H1 (cell line): ENCODE measurements at regions not wholly inside any gene's neighbourhood (a gene's known extent, or its start where the extent isn't known, plus 50 kb on each side); places are given as distances from the start of the nearest gene placed in this dataset.

ENCODE experiments used
- CTCF ChIA-PET: fragments of 300-600 bp; sonication (Branson Sonifier 250); formaldehyde crosslinking; loops from one replicate; lab custom pipeline; 2021; ENCODE audit not compliant: partially characterized antibody; lab: Charles Lee
- POLR2A ChIA-PET: fragments of 300-600 bp; sonication (Branson Sonifier 250); formaldehyde crosslinking; loops from one replicate; lab custom pipeline; 2021; ENCODE audit warnings: inconsistent platforms; ENCODE audit not compliant: partially characterized antibody; lab: Charles Lee
- DNase-seq, 2 experiments: peaks; one replicate each; pipeline versions ENCODE4 v3.0.0 to v3.0.0-alpha.2; 2010 to 2022; ENCODE audit warnings: low spot score in 2 of 2, low read depth in 1 of 2, mixed read lengths in 1 of 2
- FAIRE-seq: peaks from 2 replicates; lab custom pipeline; 2011; peaks lifted over from hg19 to GRCh38; lab: Jason Lieb, UNC
- H2AFZ ChIP-seq: 2 replicates; pipeline ENCODE4 v1.8.1; 2012; ENCODE audit warnings: low read length, inconsistent platforms
- H2AK5ac ChIP-seq: 2 replicates; pipeline ENCODE4 v1.6.1; 2013; ENCODE audit warnings: low read depth, low read length
- H2BK120ac ChIP-seq: replicated peaks from 2 replicates; pipeline ENCODE3; 2013; ENCODE audit warnings: low read depth, low read length, inconsistent platforms
- H2BK12ac ChIP-seq: 2 replicates; pipeline ENCODE4 v1.6.1; 2013; ENCODE audit warnings: low read depth, low read length
- H2BK15ac ChIP-seq: 2 replicates; pipeline ENCODE4 v1.6.1; 2013; ENCODE audit warnings: low read length
- H2BK20ac ChIP-seq: 2 replicates; pipeline ENCODE4 v1.6.1; 2013; ENCODE audit warnings: low read length
- H2BK5ac ChIP-seq: 2 replicates; pipeline ENCODE4 v1.6.1; 2013; ENCODE audit warnings: low read depth, low read length
- H3K14ac ChIP-seq: 2 replicates; pipeline ENCODE4 v1.6.1; 2013; ENCODE audit warnings: inconsistent platforms; ENCODE audit not compliant: insufficient read length
- H3K18ac ChIP-seq: 2 replicates; pipeline ENCODE4 v1.6.1; 2013; ENCODE audit warnings: low read length; ENCODE audit errors: extremely low read depth
- H3K23ac ChIP-seq: 2 replicates; pipeline ENCODE4 v1.6.1; 2013; ENCODE audit warnings: inconsistent platforms; ENCODE audit not compliant: insufficient read length
- H3K23me2 ChIP-seq: 2 replicates; pipeline ENCODE4 v1.6.1; 2013; ENCODE audit warnings: low read depth, low read length
- H3K27ac ChIP-seq: 2 replicates; pipeline ENCODE4 v1.6.1; 2011; ENCODE audit warnings: low read depth, low read length, inconsistent platforms
- H3K27me3 ChIP-seq, 4 experiments: replicated peaks in 1 of 4; 1 replicate in 1 of 4; 2 replicates in 3 of 4; pipeline versions ENCODE4 v1.6.1 to v1.8.1; 2011 to 2013; ENCODE audit warnings: low read length in 3 of 4, mild to moderate bottlenecking in 3 of 4, inconsistent platforms in 2 of 4, mixed read lengths in 2 of 4, moderate library complexity in 1 of 4; ENCODE audit not compliant: control insufficient read depth in 3 of 4, insufficient read depth in 3 of 4; ENCODE audit errors: extremely low read depth in 1 of 4
- H3K36me3 ChIP-seq, 4 experiments: 2 replicates each; pipeline versions ENCODE4 v1.6.1 to v1.8.1; 2011 to 2013; ENCODE audit warnings: mild to moderate bottlenecking in 4 of 4, low read length in 3 of 4, moderate library complexity in 2 of 4, control low read depth in 1 of 4, inconsistent platforms in 1 of 4; ENCODE audit not compliant: insufficient read depth in 4 of 4, control insufficient read depth in 2 of 4
- H3K4ac ChIP-seq: replicated peaks from 2 replicates; pipeline ENCODE3; 2013; ENCODE audit warnings: low read length, low read depth, mixed read lengths, inconsistent platforms; ENCODE audit not compliant: insufficient read length
- H3K4me1 ChIP-seq, 4 experiments: replicated peaks in 1 of 4; 1 replicate in 1 of 4; 2 replicates in 3 of 4; pipeline versions ENCODE4 v1.6.1 to v1.8.1; 2011 to 2013; ENCODE audit warnings: low read length in 3 of 4, inconsistent platforms in 2 of 4, mixed read lengths in 1 of 4; ENCODE audit not compliant: insufficient read depth in 4 of 4, control insufficient read depth in 3 of 4
- H3K4me2 ChIP-seq, 2 experiments: 2 replicates each; pipeline versions ENCODE4 v1.6.1 to v1.8.1; 2011 to 2013; ENCODE audit warnings: low read depth in 2 of 2, low read length in 2 of 2, control low read depth in 1 of 2, inconsistent platforms in 1 of 2, mild to moderate bottlenecking in 1 of 2; ENCODE audit not compliant: insufficient read depth in 1 of 2
- H3K4me3 ChIP-seq, 4 experiments: fragments of 200-600, 300-600 bp in 1 of 4; sonication (generic), shearing (Covaris generic), sonication (Bioruptor Twin) in 1 of 4; 2 replicates each; pipeline versions ENCODE4 v1.5.1 to v1.8.1; 2011 to 2016; ENCODE audit warnings: low read length in 4 of 4, low read depth in 3 of 4, control low read depth in 2 of 4, inconsistent platforms in 2 of 4, mild to moderate bottlenecking in 2 of 4, mixed read lengths in 1 of 4, moderate library complexity in 1 of 4; ENCODE audit not compliant: insufficient read depth in 2 of 4; ENCODE audit errors: extremely low read depth in 1 of 4
- H3K56ac ChIP-seq: replicated peaks from 2 replicates; pipeline ENCODE3; 2013; ENCODE audit warnings: low read depth, mild to moderate bottlenecking, mixed read lengths, low read length, inconsistent platforms; ENCODE audit not compliant: insufficient read length
- H3K79me1 ChIP-seq: 2 replicates; pipeline ENCODE4 v1.6.1; 2013; ENCODE audit warnings: low read depth, low read length, control low read depth
- H3K79me2 ChIP-seq, 2 experiments: 2 replicates each; pipeline versions ENCODE4 v1.6.1 to v1.8.1; 2012 to 2013; ENCODE audit warnings: low read length in 2 of 2, mild to moderate bottlenecking in 2 of 2, inconsistent platforms in 1 of 2; ENCODE audit not compliant: insufficient read depth in 2 of 2, control insufficient read depth in 1 of 2
- H3K9ac ChIP-seq, 4 experiments: replicated peaks in 1 of 4; 1 replicate in 1 of 4; 2 replicates in 3 of 4; pipeline versions ENCODE4 v1.6.1 to v1.8.1; 2011 to 2013; ENCODE audit warnings: low read depth in 3 of 4, low read length in 3 of 4, control low read depth in 2 of 4, mild to moderate bottlenecking in 2 of 4, moderate library complexity in 2 of 4, inconsistent platforms in 1 of 4; ENCODE audit errors: extremely low read depth in 1 of 4
- H3K9me3 ChIP-seq, 2 experiments: 2 replicates each; pipeline versions ENCODE4 v1.6.1 to v1.8.1; 2012 to 2013; ENCODE audit warnings: mild to moderate bottlenecking in 2 of 2, moderate library complexity in 2 of 2, control low read depth in 1 of 2, inconsistent platforms in 1 of 2, low read depth in 1 of 2, low read length in 1 of 2, mixed read lengths in 1 of 2; ENCODE audit not compliant: insufficient read depth in 2 of 2
- H4K20me1 ChIP-seq, 2 experiments: replicated peaks in 1 of 2; 2 replicates each; pipeline versions ENCODE3 to v1.8.1; 2011 to 2013; ENCODE audit warnings: inconsistent platforms in 2 of 2, low read length in 2 of 2, mild to moderate bottlenecking in 1 of 2; ENCODE audit not compliant: insufficient read depth in 2 of 2, control insufficient read depth in 1 of 2
- H4K5ac ChIP-seq: 2 replicates; pipeline ENCODE4 v1.6.1; 2013; ENCODE audit warnings: low read length, low read depth, mixed read lengths, inconsistent platforms; ENCODE audit not compliant: insufficient read length
- H4K8ac ChIP-seq: 2 replicates; pipeline ENCODE4 v1.8.0; 2013; ENCODE audit warnings: mild to moderate bottlenecking, moderate library complexity, low read length, inconsistent platforms; ENCODE audit not compliant: insufficient read depth; ENCODE audit errors: extremely low read depth
- H4K91ac ChIP-seq: replicated peaks from 2 replicates; pipeline ENCODE3; 2013; ENCODE audit warnings: low read length, mixed read lengths, inconsistent platforms; ENCODE audit not compliant: insufficient read length
- CEBPB ChIP-seq: IDR thresholded peaks from 2 replicates; pipeline ENCODE4 v1.6.1; 2012; ENCODE audit warnings: low read depth, low read length
- CREB1 ChIP-seq: IDR thresholded peaks from 2 replicates; pipeline ENCODE4 v1.6.1; 2012; ENCODE audit warnings: inconsistent platforms
- RXRA ChIP-seq: IDR thresholded peaks from 2 replicates; pipeline ENCODE4 v1.6.1; 2011; ENCODE audit warnings: low read depth, mild to moderate bottlenecking, low read length, moderate library complexity; ENCODE audit not compliant: insufficient read depth
- SIN3A ChIP-seq, 2 experiments: IDR thresholded peaks in 1 of 2; conservative IDR thresholded peaks in 1 of 2; 2 replicates each; pipeline ENCODE4 v1.6.1; 2011 to 2012; ENCODE audit warnings: low read length in 2 of 2, improper control_type of control experiment in 1 of 2, low read depth in 1 of 2, mild to moderate bottlenecking in 1 of 2
- SIX5 ChIP-seq: IDR thresholded peaks from 2 replicates; pipeline ENCODE4 v1.6.1; 2011; ENCODE audit warnings: mild to moderate bottlenecking, low read depth, low read length
- SP4 ChIP-seq: IDR thresholded peaks from 2 replicates; pipeline ENCODE4 v1.6.1; 2012; ENCODE audit warnings: low read length, inconsistent platforms
- TAF7 ChIP-seq: optimal IDR thresholded peaks from 2 replicates; pipeline ENCODE3; 2011; ENCODE audit warnings: low read depth, mild to moderate bottlenecking, inconsistent platforms, low read length, moderate library complexity, borderline replicate concordance
- WGBS, 2 experiments: shearing (Covaris generic) in 1 of 2; methylation state at CpG; one replicate each; pipeline versions ENCODE4 v1.1.6 to v1.1.7; 2013 to 2015; ENCODE audit warnings: low lambda C conversion rate in 2 of 2, mixed read lengths in 2 of 2, inconsistent platforms in 1 of 2, low coverage in 1 of 2, missing lambda C conversion rate in 1 of 2; ENCODE audit not compliant: insufficient replicate concordance in 2 of 2, insufficient coverage in 1 of 2, insufficient read length in 1 of 2; ENCODE audit errors: extremely low coverage in 1 of 2, missing lambda C conversion rate in 1 of 2; 5-methylcytosine and 5-hydroxymethylcytosine counted together
- TF ChIP-seq, protein P1 (sequence below), 3 experiments: IDR thresholded peaks; 1 replicate in 2 of 3; 2 replicates in 1 of 3; pipeline versions ENCODE4 v1.5.1 to v1.6.1; 2011; ENCODE audit warnings: low read length in 3 of 3, mild to moderate bottlenecking in 3 of 3, inconsistent platforms in 2 of 3, low read depth in 1 of 3, moderate library complexity in 1 of 3; ENCODE audit not compliant: insufficient read depth in 1 of 3; ENCODE audit errors: control extremely low read depth in 1 of 3
- TF ChIP-seq, protein P2 (sequence below): IDR thresholded peaks from 2 replicates; pipeline ENCODE4 v1.6.1; 2012; ENCODE audit warnings: inconsistent platforms

DNA sequence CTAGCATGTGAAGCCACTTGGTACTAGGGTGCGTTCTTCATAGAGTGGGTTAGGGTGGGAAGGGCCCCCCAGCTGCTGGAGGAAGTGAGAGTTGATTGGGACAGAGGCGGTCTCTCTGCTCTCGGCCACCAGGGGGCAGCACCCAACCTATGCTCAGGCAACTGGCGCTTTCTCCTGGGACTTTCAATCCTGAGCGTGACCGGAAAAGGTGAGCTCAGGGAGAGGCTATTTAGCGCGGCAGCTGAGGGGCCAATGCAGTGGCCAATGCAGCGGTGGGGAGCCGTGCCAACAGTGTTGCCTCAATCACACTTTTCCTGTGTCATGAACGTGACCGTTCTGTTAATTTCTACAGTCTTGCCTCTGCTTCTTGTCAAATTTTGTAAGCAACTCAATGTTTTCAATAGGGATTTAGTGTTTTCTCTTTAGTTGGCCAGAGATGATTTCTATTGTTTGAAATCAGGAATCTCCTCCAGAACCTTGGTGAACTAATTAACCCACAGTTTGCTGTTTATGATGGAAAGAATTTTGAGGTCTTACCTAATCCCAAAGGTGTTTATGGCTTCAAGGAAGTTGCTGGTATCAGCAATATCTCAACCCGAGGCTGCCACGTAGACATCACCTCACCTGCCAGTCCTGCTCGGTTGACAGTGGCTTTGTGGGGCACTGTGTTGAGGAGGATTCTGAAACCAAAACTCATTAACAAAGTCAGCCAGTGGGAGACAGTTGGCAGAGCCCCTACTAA lies 67.9 kb upstream of the PDZD8 start:
- H3K18ac ChIP-seq = no peak overlapping the region
- no peak overlapping the region for H3K4me3 ChIP-seq
- CTCF ChIA-PET = interaction anchor here (0.6 to 10.0 kb wide), 40 partner anchors 9 to 1015 kb away, joined by 3 to 132 read pairs (median 4); no protein-coding TSS in a partner anchor
- H3K27me3 ChIP-seq = no peaks in the 10 kb centered on the region
- H3K4me1 ChIP-seq = no peaks in the 10 kb centered on the region; a peak in 1 of 7 replicates
- H2BK120ac ChIP-seq = no peak overlapping the region
- H3K4ac ChIP-seq = no peak overlapping the region
- H4K20me1 ChIP-seq = no peaks in the 10 kb centered on the region
- POLR2A ChIA-PET = no interaction called here
- 0 out of 2 replicates have a peak overlapping the region, but pooled peaks have one; percentile 24 for H2AFZ ChIP-seq
- FAIRE-seq = peak; percentile 85
- H2BK15ac ChIP-seq = peak overlapping the region; percentile 88; the same call in 1 of the 2 replicates
- H2BK20ac ChIP-seq = 0 out of 2 replicates have a peak overlapping the region, but pooled peaks have one; percentile 86
- no peak overlapping the region for H3K56ac ChIP-seq
- no peak overlapping the region for H3K14ac ChIP-seq
- H3K36me3 ChIP-seq = no peaks in the 10 kb centered on the region; a peak in 1 of 8 replicates
- H3K23ac ChIP-seq = no peak overlapping the region
- H3K23me2 ChIP-seq = no peaks in the 10 kb centered on the region
- no peak overlapping the region for H4K8ac ChIP-seq
- no peak overlapping the region for H3K4me2 ChIP-seq
- DNase-seq = peak; percentile 46 to 93
- no peak overlapping the region for H3K9ac ChIP-seq
- no peak overlapping the region for H4K5ac ChIP-seq
- H3K79me1 ChIP-seq = no peaks in the 10 kb centered on the region
- H3K27ac ChIP-seq = no peak overlapping the region
- no peaks in the 10 kb centered on the region for H3K79me2 ChIP-seq
- WGBS, 2 experiments = 34% methylated on average over 15 of the region's 15 CpGs; no CpG with 5 or more reads in 1 of the 2 experiments
- no peak overlapping the region; the same call in 1 of the 2 replicates for H2BK12ac ChIP-seq
- H2BK5ac ChIP-seq = no peak overlapping the region
- no peak overlapping the region for H4K91ac ChIP-seq
- H2AK5ac ChIP-seq = no peak overlapping the region
- peaks cover 19 to 24% of the 10 kb centered on the region in 2 experiments for H3K9me3 ChIP-seq
- TF ChIP-seq SIN3A (conservative IDR thresholded peaks at IDR 0.05 in 1 of 2, IDR thresholded peaks at IDR 0.05 in 1 of 2; ENCODE audit: low read depth in 1 of 2, low read length in 2 of 2) (no peak), CREB1 (0 out of 2 replicates have a peak, but pooled peaks have one; percentile 21), CEBPB (peak; percentile 17; the same call in 1 of the 2 replicates), SP4 (no peak), TAF7 (no peak), RXRA (no peak), SIX5 (no peak)
- TF ChIP-seq, protein P1, sequence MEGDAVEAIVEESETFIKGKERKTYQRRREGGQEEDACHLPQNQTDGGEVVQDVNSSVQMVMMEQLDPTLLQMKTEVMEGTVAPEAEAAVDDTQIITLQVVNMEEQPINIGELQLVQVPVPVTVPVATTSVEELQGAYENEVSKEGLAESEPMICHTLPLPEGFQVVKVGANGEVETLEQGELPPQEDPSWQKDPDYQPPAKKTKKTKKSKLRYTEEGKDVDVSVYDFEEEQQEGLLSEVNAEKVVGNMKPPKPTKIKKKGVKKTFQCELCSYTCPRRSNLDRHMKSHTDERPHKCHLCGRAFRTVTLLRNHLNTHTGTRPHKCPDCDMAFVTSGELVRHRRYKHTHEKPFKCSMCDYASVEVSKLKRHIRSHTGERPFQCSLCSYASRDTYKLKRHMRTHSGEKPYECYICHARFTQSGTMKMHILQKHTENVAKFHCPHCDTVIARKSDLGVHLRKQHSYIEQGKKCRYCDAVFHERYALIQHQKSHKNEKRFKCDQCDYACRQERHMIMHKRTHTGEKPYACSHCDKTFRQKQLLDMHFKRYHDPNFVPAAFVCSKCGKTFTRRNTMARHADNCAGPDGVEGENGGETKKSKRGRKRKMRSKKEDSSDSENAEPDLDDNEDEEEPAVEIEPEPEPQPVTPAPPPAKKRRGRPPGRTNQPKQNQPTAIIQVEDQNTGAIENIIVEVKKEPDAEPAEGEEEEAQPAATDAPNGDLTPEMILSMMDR (IDR thresholded peaks at IDR 0.05; ENCODE audit: control extremely low read depth in 1 of 3, insufficient read depth in 1 of 3, low read depth in 1 of 3, low read length in 3 of 3) = peak; percentile 85 to 92 (median 88)
- TF ChIP-seq, protein P2, sequence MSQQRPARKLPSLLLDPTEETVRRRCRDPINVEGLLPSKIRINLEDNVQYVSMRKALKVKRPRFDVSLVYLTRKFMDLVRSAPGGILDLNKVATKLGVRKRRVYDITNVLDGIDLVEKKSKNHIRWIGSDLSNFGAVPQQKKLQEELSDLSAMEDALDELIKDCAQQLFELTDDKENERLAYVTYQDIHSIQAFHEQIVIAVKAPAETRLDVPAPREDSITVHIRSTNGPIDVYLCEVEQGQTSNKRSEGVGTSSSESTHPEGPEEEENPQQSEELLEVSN = peak; percentile 50
